Activated CD8-positive, alpha-beta T cell treated with anti-CD3 and anti-CD28 coated beads for 36 hours (primary cell): ENCODE measurements at regions not wholly inside any gene's neighbourhood (a gene's known extent, or its start where the extent isn't known, plus 50 kb on each side); places are given as distances from the start of the nearest gene placed in this dataset.

Experiments
- ATAC-seq: fragments of 200-7000 bp; cut with Tn5 transposase; one replicate; pipeline ENCODE4 v1.10.0; 2021; ENCODE audit warnings: mild to moderate bottlenecking, moderate library complexity
- CTCF ChIA-PET: fragments of 350-600 bp; sonication (Branson Sonifier 250); formaldehyde crosslinking; loops from one replicate; lab custom pipeline; 2021; ENCODE audit warnings: antibody characterized with exemption; lab: Charles Lee
- POLR2A ChIA-PET: fragments of 350-600 bp; sonication (Branson Sonifier 250); formaldehyde crosslinking; loops from one replicate; lab custom pipeline; 2021; ENCODE audit warnings: antibody characterized with exemption; lab: Charles Lee
- DNase-seq: peaks from one replicate; pipeline ENCODE4 v3.0.0-alpha.2; 2020
- H3K27ac Mint-ChIP-seq: one replicate; pipeline ENCODE4 v1.8.0; 2021; ENCODE audit warnings: mild to moderate bottlenecking, mixed read lengths
- H3K27me3 Mint-ChIP-seq: one replicate; pipeline ENCODE4 v1.8.0; 2021; ENCODE audit warnings: mixed read lengths
- H3K36me3 Mint-ChIP-seq: one replicate; pipeline ENCODE4 v1.8.0; 2021; ENCODE audit warnings: low read depth, mixed read lengths
- H3K4me1 Mint-ChIP-seq: one replicate; pipeline ENCODE4 v1.8.0; 2021; ENCODE audit warnings: low read depth, mixed read lengths
- H3K4me3 Mint-ChIP-seq: one replicate; pipeline ENCODE4 v1.8.0; 2021; ENCODE audit warnings: mild to moderate bottlenecking, moderate library complexity, mixed read lengths
- H3K9me3 Mint-ChIP-seq: one replicate; pipeline ENCODE4 v1.8.0; 2021; ENCODE audit warnings: mixed read lengths
- CTCF ChIP-seq: fragments of 200-600 bp; IDR thresholded peaks from one replicate; pipeline ENCODE4 v1.8.0; 2022; ENCODE audit warnings: antibody characterized with exemption, mild to moderate bottlenecking
- intact Hi-C: fragments of 100-400 bp; cut with micrococcal nuclease; formaldehyde crosslinking; loops from one replicate; pipeline ENCODE4 v1.10.0; 2022

- Mint-ChIP-seq H3K36me3 (no peaks in the 10 kb centered on the region), H3K9me3 (no peaks in the 10 kb centered on the region), H3K4me1 (no peaks in the 10 kb centered on the region), H3K27me3 (peaks cover 28% of the 10 kb centered on the region), H3K27ac (no peak overlapping the region), H3K4me3 (no peak overlapping the region)
- DNase-seq (no peak), ATAC-seq (no peak)
- TF ChIP-seq CTCF = no peak
- ChIA-PET POLR2A (no interaction called here), CTCF (no interaction called here)
- intact Hi-C loops = no loop called here
Measured at GRCh38 chr1:221456918-221457317, 285.0 kb downstream of the DUSP10 start.

GRCh38 chr1:221457685-221458446, 284.0 kb downstream of the DUSP10 start:
- ChIA-PET POLR2A (no interaction called here), CTCF (interaction anchor here (1.3 kb wide), 1 partner anchor 13 kb away, joined by 3 read pairs; no protein-coding TSS in a partner anchor)
- Mint-ChIP-seq H3K27me3 (peaks cover 23% of the 10 kb centered on the region), H3K36me3 (no peaks in the 10 kb centered on the region), H3K4me1 (no peaks in the 10 kb centered on the region), H3K27ac (no peak overlapping the region), H3K4me3 (no peak overlapping the region), H3K9me3 (no peaks in the 10 kb centered on the region)
- DNase-seq = no peak
- ATAC-seq = no peak
- intact Hi-C loops = no loop called here
- no peak for TF ChIP-seq CTCF

- ChIA-PET POLR2A (no interaction called here), CTCF (interaction anchor here (1.3 kb wide), 1 partner anchor 12 kb away, joined by 3 read pairs; no protein-coding TSS in a partner anchor)
- no peak overlapping the region for H3K4me3 Mint-ChIP-seq
- ATAC-seq (no peak), DNase-seq (no peak)
- H3K36me3 Mint-ChIP-seq = no peaks in the 10 kb centered on the region
- H3K27me3 Mint-ChIP-seq = peaks cover 23% of the 10 kb centered on the region
- no peaks in the 10 kb centered on the region for H3K4me1 Mint-ChIP-seq
- no peak for TF ChIP-seq CTCF
- intact Hi-C loops = no loop called here
- no peaks in the 10 kb centered on the region for H3K9me3 Mint-ChIP-seq
- no peak overlapping the region for H3K27ac Mint-ChIP-seq
Measured at GRCh38 chr1:221458447-221459156, 283.3 kb downstream of the DUSP10 start.

GRCh38 chr1:221459558-221459957, 282.3 kb downstream of the DUSP10 start:
- ChIA-PET POLR2A (interaction anchor here (0.6 kb wide), 1 partner anchor 588 kb away, joined by 3 read pairs; no protein-coding TSS in a partner anchor), CTCF (no interaction called here)
- H3K27me3 Mint-ChIP-seq = peaks cover 23% of the 10 kb centered on the region
- TF ChIP-seq CTCF = no peak
- ATAC-seq = no peak
- H3K36me3 Mint-ChIP-seq = no peaks in the 10 kb centered on the region
- H3K4me1 Mint-ChIP-seq = no peaks in the 10 kb centered on the region
- intact Hi-C loops = no loop called here
- no peaks in the 10 kb centered on the region for H3K9me3 Mint-ChIP-seq
- no peak overlapping the region for H3K27ac Mint-ChIP-seq
- no peak for DNase-seq
- H3K4me3 Mint-ChIP-seq = no peak overlapping the region

- ChIA-PET CTCF (no interaction called here), POLR2A (no interaction called here)
- intact Hi-C loops = no loop called here
- H3K4me3 Mint-ChIP-seq = no peak overlapping the region
- H3K4me1 Mint-ChIP-seq = no peaks in the 10 kb centered on the region
- no peaks in the 10 kb centered on the region for H3K36me3 Mint-ChIP-seq
- no peak for TF ChIP-seq CTCF
- H3K27me3 Mint-ChIP-seq = peaks cover 23% of the 10 kb centered on the region
- H3K27ac Mint-ChIP-seq = no peak overlapping the region
- DNase-seq = no peak
- H3K9me3 Mint-ChIP-seq = no peaks in the 10 kb centered on the region
- ATAC-seq = no peak
Measured at GRCh38 chr1:221462345-221462744, 279.5 kb downstream of the DUSP10 start.
